ENCODE measurements at regions not wholly inside any gene's neighbourhood (a gene's known extent, or its start where the extent isn't known, plus 50 kb on each side); places are given as distances from the start of the nearest gene placed in this dataset.

- no peak for TF ChIP-seq EZH2 (IDR thresholded peaks at IDR 0.05)
- no peak for TF ChIP-seq CTCF (IDR thresholded peaks at IDR 0.05 in 2 of 3, conservative IDR thresholded peaks at IDR 0.05 in 1 of 3; ENCODE audit: borderline replicate concordance in 1 of 3, insufficient read depth in 1 of 3, low read depth in 2 of 3, low read length in 2 of 3)
- no peak for TF ChIP-seq EZH2phosphoT487 (IDR thresholded peaks at IDR 0.05; ENCODE audit: borderline replicate concordance)
- no peak for TF ChIP-seq REST (IDR thresholded peaks at IDR 0.05; ENCODE audit: low read depth)
- no peak for TF ChIP-seq ZFX (IDR thresholded peaks at IDR 0.05)
- TF ChIP-seq SP1 (IDR thresholded peaks at IDR 0.05; ENCODE audit: low read depth): no peak
- TF ChIP-seq POLR2A (IDR thresholded peaks at IDR 0.05; ENCODE audit: borderline replicate concordance, extremely low read depth, insufficient read depth, insufficient read length): no peak
- no peak for TF ChIP-seq ZNF274 (IDR thresholded peaks at IDR 0.05; ENCODE audit: low read depth, low read length)
- no peak for TF ChIP-seq TCF7L2 (IDR thresholded peaks at IDR 0.05; ENCODE audit: borderline replicate concordance, extremely low read depth, insufficient read depth, insufficient read length)
- no peak for TF ChIP-seq EGR1 (IDR thresholded peaks at IDR 0.05; ENCODE audit: low read depth)
- TF ChIP-seq SIN3A (IDR thresholded peaks at IDR 0.05; ENCODE audit: low read depth): no peak
These were observed 155.2 kb downstream of the NFKBIZ start for GRCh38 chr3:102004561-102004960.

Measured in HCT116 (cell line).